ENCODE measurements at regions not wholly inside any gene's neighbourhood (a gene's known extent, or its start where the extent isn't known, plus 50 kb on each side); places are given as distances from the start of the nearest gene placed in this dataset.

DNA sequence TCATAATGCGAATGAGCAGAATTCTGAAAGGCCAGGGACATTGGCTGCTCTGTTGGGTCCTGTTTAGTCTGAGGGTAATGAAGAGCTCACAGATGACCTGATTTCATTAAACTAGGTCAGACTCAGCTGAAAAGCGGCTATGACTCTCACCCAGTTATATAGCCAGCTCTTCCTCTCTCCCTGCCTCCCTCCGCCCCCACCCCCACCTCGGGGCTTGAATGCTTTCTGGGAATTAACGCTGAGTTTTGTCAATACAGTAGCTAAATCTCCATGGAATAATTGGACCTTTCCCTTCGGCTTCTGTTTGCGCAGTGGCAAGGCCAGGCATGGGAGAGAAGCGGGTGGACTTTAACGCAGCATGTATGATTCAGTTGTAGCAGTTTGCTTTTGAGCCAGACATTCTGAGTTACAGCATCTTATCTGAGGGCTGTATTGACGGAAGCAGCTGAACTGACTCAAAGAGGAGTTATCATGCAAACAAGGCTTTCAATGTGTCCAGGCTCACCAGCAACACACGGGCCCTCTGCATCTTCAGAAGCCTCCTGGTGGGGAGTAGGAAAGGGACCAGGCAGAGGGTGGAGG, 110.6 kb downstream of the MYCN start:
- DNase-seq (ENCODE audit: low read depth in 1 of 2, low spot score in 1 of 2), result no peak

DNA sequence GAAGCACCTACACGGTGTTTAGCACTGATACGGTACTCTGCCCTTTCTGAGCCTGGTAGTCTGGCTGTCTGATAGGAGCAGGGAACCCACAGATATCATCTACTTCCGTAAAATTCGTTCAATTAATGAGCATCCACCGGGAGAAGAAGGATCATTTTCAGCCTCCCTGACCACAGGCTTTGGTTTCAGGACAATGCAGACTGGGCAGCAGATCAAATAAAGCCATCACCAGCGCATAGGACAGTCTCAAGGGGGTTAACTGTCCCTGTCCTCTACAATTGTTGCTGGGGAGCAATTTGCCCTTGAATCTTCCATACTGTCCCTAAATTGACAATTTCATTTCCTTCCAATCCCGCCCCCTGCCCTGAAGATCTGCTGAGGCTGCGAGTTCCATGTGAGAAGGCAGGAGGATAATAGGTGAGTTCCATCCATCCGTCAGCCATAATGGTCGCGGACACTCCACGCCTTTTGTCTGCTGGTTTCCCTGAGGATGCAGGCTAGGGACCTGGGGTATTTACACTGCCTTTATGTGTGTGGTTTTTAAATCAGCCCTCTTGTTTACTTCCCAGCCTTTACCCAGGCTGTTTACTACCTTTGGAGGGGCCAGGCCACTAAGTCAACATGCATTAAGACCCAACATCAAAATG, 110.0 kb downstream of the MYCN start:
- DNase-seq (ENCODE audit: low read depth in 1 of 2, low spot score in 1 of 2), result no peak

DNA sequence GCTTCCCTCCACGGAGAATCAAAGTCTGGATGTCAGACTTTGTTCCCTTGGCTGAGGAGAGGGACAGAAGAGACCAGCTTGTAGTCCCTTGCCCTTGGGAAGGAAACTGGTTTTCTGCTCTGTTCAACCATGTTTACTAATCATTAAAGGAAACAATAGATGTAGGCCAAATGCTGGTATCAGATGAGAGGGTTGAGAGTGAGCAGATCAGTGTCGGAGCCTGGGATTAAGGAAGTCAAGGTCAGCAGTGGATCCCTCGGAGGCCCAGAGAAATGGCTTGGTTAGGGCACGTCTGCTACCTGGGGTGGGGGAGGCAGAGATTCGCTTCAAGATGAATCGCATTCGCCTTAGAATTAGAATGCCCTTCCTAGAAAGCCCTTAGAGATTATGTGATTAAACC, 109.1 kb downstream of the MYCN start:
- no peak for DNase-seq (ENCODE audit: low read depth in 1 of 2, low spot score in 1 of 2)

DNA sequence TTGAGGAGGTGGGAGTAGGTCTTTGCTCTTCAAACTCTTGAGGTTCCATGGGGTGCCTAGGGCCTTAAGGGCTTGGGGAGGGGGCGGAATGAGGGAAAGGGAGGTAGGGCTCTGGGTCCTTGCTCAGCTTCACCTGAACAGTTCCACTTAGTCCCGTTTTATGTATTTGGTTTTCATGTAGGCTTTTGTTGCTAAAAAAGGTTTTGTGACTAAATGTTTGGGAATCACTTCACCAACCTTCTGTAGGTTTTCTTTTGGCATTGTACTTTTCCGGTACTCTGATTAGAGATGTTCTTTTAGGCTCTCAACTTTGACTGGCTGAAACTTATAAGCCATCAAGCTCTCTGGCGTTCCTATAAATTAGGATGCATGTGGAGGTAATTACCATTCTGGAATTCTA, 108.1 kb downstream of the MYCN start:
- DNase-seq (ENCODE audit: low read depth in 1 of 2, low spot score in 1 of 2), result no peak

DNA sequence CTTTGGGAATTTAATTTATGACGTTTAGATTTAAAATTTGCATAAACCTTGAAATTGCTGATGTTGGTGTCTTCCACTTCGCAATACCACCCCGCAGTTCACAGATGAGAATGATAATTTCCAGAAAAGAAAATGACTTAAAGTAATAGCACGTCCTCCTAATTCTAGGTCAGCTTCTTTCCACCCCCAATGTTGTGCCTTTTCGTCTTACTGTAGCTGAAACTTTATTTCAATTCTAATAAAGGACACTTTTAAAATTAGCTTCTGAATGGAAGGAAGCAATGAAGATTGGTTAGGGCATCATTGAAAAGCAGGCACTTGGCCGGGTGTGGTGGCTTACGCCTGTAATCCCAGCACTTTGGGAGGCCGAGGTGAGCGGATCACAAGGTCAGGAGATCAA, 107.4 kb downstream of the MYCN start:
- no peak for DNase-seq (ENCODE audit: low read depth in 1 of 2, low spot score in 1 of 2)

DNA sequence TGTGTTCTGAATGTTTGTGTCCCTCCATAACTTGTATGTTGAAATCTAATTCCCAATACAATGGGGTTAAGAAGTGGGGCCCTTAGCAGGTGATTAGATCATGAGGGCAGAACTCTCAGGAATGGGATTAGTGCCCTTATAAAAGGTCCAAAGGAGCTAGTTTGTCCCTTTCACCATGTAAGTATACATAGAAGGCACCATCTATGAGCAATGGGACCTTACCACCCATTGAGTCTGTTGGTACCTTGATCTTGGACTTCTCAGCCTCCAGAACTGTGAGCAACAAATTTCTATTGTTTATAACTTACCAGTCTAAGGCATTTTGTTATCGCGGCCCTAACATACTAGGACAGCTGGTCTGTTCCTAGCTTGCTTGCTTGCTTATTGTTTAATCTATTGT, 106.3 kb downstream of the MYCN start:
- DNase-seq (ENCODE audit: low read depth in 1 of 2, low spot score in 1 of 2), result no peak

DNA sequence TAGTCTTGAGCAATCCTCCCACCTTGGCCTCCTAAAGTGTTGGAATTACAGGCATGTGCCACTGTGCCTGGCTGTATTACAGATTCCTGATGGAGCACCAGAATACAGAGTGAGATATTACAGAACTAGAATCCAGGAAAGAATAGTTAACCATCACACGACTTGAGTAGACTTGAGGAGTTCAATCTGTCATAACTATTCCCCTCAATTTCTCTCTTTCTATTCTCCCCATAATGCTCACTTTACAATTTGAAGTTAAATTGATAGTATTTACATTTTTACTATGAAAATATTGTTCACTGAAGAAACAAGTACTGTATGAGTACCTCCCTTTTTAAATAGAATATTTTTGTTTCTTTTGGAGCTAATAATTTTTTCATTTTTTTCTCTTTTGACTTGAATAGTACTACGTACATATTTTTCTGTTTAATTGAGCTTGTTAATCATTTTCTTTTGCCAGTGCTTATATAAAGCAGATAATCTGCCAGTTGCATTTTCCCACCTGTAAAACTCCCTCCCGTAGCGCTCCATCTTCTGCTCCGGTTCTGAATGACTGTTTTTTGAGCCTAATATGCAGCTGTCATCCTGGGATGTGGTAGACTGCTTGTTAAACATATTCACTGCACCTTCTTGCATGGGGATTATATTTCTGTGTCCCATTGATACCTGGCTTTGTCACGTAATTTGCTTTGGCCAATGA, 105.5 kb downstream of the MYCN start:
- DNase-seq (ENCODE audit: low read depth in 1 of 2, low spot score in 1 of 2), result no peak

DNA sequence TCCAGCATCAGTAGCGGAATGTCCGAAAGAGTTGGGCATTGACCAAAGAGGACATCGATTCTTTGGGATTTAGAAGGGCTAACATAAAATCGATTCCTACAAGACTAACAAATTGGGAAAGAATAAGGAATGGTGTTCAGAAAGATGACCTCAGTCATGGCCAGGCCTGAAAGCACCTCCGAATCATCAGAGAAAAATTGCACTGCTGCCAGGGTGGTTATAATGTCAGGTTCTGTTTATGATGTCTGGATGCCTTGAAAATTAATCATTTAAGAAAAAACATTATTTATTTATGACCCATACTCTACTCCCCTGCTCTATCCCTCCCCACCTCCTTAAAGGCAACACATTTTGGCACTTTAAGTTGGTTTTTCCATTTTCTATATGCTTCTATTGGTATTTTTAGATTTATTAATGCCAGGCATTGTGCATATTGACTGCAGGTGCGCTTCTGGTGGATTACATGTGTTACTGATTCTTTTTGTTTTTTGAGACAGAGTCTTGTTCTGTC, 104.7 kb downstream of the MYCN start:
- DNase-seq (ENCODE audit: low read depth in 1 of 2, low spot score in 1 of 2), result no peak

DNA sequence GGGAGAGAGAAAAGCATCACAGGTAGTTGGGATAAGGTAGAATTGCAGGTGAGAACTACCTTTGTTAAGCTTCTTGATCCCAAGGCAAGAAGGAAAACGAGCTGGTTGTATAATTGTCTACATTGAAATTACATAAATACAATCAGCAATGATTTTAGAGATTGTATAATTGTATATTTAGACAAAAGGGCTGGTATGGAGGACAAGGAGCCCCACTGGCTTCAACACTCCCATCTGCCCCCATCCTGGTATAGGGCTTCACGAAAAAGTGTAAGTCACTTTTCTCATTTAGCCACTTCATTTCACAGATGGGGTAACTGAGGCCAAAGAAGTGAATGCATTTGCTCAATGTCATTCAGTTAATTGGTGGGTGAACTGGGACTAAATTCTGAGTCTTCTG, 103.3 kb downstream of the MYCN start:
- no peak for DNase-seq (ENCODE audit: low read depth in 1 of 2, low spot score in 1 of 2)

DNA sequence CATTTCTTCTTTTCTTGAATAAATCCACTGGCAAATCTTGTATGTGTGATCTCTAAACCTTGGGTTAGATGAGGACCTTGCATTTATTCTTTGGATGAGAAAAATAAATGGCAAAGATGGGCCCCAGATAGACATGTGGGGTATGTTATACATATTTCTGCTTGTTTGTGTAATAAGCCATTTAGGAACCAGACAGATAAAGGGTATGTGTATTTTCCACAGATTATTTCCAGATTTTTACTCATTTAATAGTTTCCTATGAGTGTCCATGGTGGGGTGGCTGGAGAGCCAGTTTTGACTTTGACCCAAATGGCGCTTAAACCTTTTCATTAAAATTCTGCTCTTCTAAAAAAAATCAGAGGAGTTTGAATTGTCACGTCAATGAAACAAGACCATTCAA, 102.8 kb downstream of the MYCN start:
- no peak for DNase-seq (ENCODE audit: low read depth in 1 of 2, low spot score in 1 of 2)

DNA sequence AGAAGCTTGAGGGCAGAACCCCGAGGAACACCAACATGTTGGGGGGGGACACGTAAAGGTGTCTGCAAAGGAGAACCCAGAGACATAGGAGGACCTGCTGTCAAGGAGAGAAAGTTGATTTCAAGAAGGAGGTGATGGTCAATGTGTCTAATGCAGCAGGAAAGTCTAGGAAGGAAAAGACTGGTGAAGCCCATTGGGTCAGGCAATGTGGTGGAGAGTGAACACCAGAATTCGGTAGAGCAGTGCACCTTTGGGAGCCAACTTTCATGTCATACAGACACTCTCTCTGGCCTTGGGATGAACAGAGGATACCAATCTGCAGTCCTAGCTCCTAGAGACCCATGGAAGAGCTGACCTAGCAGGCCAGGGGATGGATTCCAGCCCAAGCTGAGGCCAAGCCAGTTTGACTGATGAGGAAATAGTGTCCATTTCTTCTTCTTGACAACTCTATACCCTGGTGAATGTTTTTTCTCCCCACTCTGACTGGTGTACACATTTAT, 101.9 kb downstream of the MYCN start:
- no peak for DNase-seq (ENCODE audit: low read depth in 1 of 2, low spot score in 1 of 2)

DNA sequence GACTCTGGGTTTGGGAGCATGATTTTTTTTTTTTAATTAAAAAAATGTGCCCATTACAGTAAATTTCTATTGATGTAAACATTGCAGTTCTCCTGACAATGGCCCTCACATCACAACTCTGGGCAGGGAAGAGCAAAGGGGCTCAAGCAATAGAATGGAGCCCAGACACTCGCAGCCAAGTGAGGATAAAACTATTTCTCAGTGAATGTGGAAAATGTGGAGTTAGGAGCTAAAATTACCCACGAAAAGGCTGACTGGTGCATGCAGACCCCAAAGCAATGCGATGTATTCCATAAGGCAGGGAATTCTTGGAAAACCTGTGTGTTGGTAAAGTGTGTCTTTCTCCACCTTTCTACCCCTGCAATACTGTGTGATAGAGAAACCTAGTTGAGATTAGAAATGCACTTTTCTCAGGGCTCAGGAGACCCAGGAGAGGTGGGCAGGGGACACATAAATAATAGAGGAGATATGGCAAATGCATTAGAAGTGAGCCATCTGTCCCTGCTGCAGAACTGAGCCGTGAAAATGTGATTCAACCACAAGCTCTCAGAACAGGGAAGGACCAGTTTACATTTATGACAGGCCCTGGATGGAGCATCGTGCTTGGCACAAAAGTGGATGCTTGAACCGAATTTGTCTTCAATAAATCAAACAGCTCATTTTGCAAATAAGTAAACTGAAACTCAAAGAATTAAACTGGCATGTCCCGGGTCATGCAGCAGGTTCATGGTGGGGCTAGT, 100.1 kb downstream of the MYCN start:
- DNase-seq (ENCODE audit: low read depth in 1 of 2, low spot score in 1 of 2), result no peak

DNA sequence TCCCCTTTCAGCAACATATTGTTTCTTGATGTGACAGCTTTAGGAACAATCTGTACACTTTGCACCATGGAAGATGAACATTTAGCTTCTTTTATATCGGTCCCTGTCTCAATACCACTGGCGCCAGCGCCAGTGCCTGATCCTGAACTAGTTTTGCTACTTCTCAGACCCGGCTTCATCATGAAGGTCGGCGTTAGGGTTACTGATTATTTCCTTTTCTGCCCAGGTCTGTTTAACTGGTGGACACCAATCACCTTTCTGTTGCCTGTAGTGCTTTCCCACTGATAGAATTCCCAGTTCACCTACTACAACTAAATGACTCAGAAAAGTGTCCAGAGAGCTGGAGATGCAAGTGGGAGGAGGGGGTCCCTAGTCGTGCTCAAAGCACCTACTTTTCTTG, 99.5 kb downstream of the MYCN start:
- no peak for DNase-seq (ENCODE audit: low read depth in 1 of 2, low spot score in 1 of 2)

DNA sequence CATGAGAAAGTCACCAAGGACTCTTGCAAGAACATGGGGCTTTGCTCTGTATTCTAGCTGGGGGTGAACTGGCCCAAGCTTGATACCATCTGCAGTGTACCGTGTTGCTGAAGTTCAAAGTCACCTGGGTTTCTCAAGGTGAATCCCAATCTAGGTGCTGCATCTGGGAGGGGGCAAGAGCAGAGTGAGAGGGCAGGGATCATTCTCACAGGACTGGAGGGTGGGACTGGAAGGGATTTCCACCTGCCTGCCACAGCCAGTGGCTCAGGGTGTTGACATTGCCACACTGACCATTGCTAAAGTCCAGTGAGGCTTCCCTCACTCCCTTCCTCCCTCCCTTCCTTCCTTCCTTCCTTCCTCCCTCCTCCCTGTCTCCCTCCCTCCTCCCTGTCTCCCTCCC, 98.7 kb downstream of the MYCN start:
- no peak for DNase-seq (ENCODE audit: low read depth in 1 of 2, low spot score in 1 of 2)

DNA sequence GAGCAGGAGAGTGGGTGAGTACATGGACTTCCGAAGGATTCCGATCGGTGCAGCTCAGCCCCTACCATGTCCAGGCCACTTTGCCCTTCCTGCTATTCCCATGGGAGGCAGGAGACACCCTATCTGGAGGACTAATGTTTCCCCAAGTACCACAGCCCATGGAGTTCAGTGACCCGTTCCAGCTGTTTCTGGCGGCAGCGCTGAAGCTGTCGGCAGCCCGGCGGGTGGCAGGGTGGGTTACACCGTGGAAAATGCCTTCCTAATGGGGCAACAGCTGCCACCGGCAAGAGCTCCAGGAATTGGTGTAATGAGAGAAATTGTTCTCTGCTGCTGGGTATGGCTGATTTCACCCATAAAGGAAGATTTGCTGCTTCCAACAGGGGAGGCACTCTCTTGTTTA, 98.3 kb downstream of the MYCN start:
- DNase-seq (ENCODE audit: low read depth in 1 of 2, low spot score in 1 of 2), result no peak

DNA sequence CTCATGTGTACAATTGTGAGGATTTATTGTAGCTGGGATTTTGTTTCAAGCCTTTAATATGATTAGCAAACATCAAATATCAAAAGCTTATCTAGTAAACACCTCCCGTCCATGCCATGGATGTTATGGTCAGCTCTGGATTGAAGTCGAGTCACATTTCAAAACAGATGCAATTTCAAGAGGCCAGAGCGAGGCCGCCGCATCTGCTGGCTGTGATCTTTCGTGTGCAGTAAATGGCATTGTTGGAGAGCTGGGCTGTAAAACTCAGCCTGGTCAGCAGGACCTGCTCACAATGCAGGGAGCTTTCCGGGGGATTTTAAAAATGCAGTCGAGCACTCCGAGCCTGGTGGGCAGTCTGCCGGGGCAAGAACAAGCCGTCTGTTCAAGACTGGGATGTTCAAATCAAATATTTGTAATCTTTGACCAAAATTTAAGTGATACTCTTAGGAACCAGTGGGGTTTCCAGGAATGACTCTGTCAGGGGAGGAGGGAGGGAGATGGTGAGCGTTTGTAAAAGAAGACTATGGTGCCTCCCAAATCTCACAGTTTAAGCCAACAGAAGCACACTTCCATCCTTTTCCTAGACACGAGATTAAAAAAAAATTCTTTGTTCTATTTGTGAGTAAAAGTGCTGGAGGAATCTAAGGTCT, 97.6 kb downstream of the MYCN start:
- DNase-seq (ENCODE audit: low read depth in 1 of 2, low spot score in 1 of 2), result no peak

DNA sequence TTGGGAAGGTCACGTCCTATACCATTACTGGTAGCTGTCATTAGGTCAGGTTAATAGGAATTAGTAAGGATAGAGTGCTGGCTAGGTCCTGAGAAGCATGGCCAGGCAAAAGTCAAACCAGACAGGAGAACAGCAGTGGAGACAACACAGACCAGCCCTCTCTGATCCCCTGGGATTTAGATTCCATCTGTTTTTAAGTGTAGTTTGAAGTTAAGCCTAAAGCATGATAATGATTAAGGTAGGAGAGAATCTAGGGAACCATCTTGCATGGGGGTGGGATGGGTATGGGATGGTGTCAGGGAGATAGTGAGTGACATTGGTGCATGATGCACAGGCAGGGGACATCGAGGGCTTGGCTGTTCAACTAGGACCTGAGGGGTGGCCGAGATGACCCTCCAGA, 96.6 kb downstream of the MYCN start:
- no peak for DNase-seq (ENCODE audit: low read depth in 1 of 2, low spot score in 1 of 2)

DNA sequence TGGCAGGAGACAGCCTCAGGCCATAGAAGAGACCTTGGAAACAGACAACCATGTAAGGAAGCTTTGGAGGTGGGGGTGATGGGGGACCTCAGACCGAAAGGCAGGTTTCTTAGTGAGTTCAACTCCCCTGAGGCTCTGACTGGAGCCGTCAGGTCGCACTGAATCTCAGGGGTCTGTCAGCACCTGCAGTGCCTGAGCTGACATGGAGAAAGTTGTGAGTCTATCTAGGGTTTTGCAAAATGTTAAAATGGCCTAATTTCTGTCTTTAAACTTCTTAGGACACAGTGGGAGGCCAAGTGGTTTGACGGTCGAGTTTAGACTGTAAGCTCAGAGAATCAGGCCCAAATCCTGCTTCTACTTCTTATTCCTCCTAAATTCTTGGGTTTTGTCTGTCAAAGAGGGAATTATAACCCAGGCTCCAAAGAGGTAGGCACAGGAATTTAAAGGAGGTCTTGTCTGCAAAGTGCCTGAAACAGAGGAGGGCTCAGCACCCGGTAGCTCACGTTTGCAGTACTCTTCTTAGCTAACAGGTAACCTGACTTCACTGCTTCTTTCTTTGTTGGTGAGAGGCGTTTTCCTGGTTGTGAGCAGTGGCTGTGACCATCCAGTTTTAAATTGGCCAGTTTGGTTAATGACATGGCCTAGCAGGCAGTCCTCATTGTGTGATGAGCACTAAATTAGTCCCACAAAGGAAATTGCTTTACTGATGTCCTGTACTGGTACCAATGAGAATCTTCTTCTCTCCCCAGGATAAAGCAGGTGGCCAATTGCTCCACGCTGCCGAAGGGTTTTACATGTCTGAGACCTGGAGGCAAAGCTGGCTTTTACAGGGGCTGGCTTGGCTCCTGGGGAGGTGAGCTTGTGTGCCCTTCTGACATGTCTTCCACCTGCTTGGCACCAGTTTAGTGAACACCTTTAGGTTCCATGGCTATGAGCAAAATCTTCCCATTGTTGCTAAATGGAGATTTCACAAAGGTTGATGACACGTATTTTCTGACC, 95.7 kb downstream of the MYCN start:
- DNase-seq (ENCODE audit: low read depth in 1 of 2, low spot score in 1 of 2), result no peak

DNA sequence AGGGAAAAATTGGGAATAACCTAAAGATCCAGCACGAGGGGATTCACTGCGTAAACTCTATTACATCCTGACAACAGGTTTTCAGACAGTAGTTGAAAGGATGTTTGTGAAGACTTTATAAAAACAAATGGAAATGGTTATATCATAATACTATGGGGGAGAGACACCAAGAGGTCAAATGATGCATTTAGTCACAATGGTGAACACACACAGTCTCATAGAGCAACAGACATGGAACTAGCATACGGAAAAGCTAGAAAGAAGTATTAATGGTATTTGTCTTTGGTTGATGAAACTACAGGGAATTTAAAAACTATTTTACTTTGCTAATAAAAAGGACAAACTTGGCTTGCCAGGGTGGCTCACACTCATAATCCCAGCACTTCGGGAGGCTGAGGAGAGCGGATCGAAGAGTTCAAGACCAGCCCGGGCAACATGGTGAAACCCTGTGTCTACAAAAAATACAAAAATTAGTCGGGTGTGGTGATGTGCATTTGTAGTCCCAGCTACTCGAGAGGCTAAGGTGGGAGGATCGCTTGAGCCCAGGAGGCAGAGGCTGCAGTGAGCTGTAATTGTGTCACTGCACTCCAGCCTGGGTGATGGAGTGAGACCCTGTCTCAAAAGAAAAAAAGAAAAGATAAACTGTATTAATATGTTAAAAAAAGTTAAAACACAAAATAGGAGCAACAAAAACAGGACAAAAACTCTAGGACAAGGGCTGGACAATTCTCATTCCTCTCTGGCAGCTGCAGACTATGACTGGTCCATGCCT, 94.8 kb downstream of the MYCN start:
- no peak for DNase-seq (ENCODE audit: low read depth in 1 of 2, low spot score in 1 of 2)
